GM12878 (cell line): ENCODE measurements at regions not wholly inside any gene's neighbourhood (a gene's known extent, or its start where the extent isn't known, plus 50 kb on each side); places are given as distances from the start of the nearest gene placed in this dataset.

ENCODE experiments used
- ZBED1 ChIP-seq: IDR thresholded peaks from 2 replicates; pipeline ENCODE4 v1.6.1; 2016; ENCODE audit warnings: borderline replicate concordance
- ZNF207 ChIP-seq: fragments of 450-650 bp; IDR thresholded peaks from 2 replicates; pipeline ENCODE4 v1.6.1; 2014; ENCODE audit warnings: antibody characterized with exemption, mild to moderate bottlenecking, borderline replicate concordance
- TF ChIP-seq, protein P1 (sequence below), 3 experiments: IDR thresholded peaks in 2 of 3; conservative IDR thresholded peaks in 1 of 3; 2 replicates each; pipeline ENCODE4 v1.5.1; 2011; ENCODE audit warnings: low read depth in 3 of 3, low read length in 3 of 3, mild to moderate bottlenecking in 3 of 3, control low read depth in 2 of 3, moderate library complexity in 2 of 3, inconsistent platforms in 1 of 3, mixed read lengths in 1 of 3; ENCODE audit not compliant: control insufficient read depth in 2 of 3, insufficient read depth in 1 of 3; ENCODE audit errors: extremely low read depth in 1 of 3
- TF ChIP-seq, protein P2 (sequence below): IDR thresholded peaks from 2 replicates; pipeline ENCODE4 v1.6.1; 2011; ENCODE audit warnings: mild to moderate bottlenecking, low read depth, low read length, moderate library complexity; ENCODE audit not compliant: insufficient replicate concordance

DNA sequence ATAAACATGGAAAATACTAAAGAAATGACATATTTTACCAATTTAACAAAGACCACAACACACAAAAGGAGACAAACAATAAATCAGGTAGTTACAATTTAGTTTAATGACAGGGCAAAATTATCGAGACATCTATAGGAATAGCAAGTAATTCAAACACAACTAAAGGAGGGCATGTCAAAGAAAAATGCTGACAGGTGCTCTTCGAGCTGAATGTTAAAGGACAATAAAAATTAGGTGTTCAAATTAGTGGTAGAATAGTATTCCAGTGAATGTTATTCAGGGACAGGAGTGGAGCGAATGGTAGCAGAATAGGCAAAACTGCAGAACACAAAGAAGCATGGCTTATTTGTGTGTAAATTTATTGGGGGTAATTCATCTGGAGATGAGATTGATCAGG, 1004.3 kb upstream of the FBXO33 start:
- TF ChIP-seq ZNF207 (no peak), ZBED1 (no peak)
- TF ChIP-seq, protein P1, sequence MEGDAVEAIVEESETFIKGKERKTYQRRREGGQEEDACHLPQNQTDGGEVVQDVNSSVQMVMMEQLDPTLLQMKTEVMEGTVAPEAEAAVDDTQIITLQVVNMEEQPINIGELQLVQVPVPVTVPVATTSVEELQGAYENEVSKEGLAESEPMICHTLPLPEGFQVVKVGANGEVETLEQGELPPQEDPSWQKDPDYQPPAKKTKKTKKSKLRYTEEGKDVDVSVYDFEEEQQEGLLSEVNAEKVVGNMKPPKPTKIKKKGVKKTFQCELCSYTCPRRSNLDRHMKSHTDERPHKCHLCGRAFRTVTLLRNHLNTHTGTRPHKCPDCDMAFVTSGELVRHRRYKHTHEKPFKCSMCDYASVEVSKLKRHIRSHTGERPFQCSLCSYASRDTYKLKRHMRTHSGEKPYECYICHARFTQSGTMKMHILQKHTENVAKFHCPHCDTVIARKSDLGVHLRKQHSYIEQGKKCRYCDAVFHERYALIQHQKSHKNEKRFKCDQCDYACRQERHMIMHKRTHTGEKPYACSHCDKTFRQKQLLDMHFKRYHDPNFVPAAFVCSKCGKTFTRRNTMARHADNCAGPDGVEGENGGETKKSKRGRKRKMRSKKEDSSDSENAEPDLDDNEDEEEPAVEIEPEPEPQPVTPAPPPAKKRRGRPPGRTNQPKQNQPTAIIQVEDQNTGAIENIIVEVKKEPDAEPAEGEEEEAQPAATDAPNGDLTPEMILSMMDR (IDR thresholded peaks at IDR 0.05 in 2 of 3, conservative IDR thresholded peaks at IDR 0.05 in 1 of 3; ENCODE audit: control insufficient read depth in 2 of 3, extremely low read depth in 1 of 3, insufficient read depth in 1 of 3, low read depth in 3 of 3, low read length in 3 of 3): no peak
- TF ChIP-seq, protein P2, sequence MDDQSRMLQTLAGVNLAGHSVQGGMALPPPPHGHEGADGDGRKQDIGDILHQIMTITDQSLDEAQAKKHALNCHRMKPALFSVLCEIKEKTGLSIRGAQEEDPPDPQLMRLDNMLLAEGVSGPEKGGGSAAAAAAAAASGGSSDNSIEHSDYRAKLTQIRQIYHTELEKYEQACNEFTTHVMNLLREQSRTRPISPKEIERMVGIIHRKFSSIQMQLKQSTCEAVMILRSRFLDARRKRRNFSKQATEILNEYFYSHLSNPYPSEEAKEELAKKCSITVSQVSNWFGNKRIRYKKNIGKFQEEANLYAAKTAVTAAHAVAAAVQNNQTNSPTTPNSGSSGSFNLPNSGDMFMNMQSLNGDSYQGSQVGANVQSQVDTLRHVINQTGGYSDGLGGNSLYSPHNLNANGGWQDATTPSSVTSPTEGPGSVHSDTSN: no peak
